ENCODE measurements at regions not wholly inside any gene's neighbourhood (a gene's known extent, or its start where the extent isn't known, plus 50 kb on each side); places are given as distances from the start of the nearest gene placed in this dataset.

GRCh38 chr7:35477609-35478008 is 217.3 kb downstream of the HERPUD2 start:
- Mint-ChIP-seq H3K9me3 (peaks cover 4 to 24% (median 8%) of the 10 kb centered on the region in 6 donors), H3K27me3 (ENCODE audit: low read depth in 3 of 3) (peaks cover 11 to 17% (median 12%) of the 10 kb centered on the region in 3 donors), H3K27ac (no peak overlapping the region), H3K4me1 (no peaks in the 10 kb centered on the region), H3K36me3 (no peaks in the 10 kb centered on the region), H3K4me3 (no peak overlapping the region)
- no peak for DNase-seq

DNA sequence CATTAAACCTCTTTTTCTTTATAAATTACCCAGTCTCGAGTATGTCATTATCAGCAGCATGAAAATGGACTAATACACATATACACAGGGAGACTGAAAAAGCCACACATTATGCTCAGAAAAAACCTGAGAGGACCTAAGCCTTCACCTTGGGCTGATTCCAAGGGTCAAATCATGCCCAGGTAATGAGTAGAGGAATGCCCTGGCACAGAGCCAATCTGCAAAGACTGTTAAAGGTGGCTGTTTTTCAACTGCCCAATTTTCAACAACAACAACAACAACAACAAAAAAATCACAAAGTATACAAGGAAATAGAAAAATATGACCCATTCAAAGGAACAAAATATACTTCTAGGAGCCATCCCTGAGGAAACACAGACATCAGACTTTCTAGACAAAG is 220.2 kb upstream of the TBX20 start:
- Mint-ChIP-seq H3K4me3 (no peak overlapping the region), H3K27me3 (ENCODE audit: low read depth in 3 of 3) (peaks cover 7 to 10% (median 8%) of the 10 kb centered on the region in 3 donors), H3K27ac (no peak overlapping the region), H3K9me3 (peaks cover 4 to 24% (median 8%) of the 10 kb centered on the region in 6 donors), H3K4me1 (no peaks in the 10 kb centered on the region), H3K36me3 (no peaks in the 10 kb centered on the region)
- no peak for DNase-seq

GRCh38 chr7:35468606-35469005 is 214.7 kb upstream of the TBX20 start:
- Mint-ChIP-seq H3K27ac (no peak overlapping the region), H3K4me1 (no peaks in the 10 kb centered on the region), H3K4me3 (no peak overlapping the region), H3K9me3 (no peaks in the 10 kb centered on the region), H3K36me3 (no peaks in the 10 kb centered on the region), H3K27me3 (ENCODE audit: low read depth in 3 of 3) (peaks cover 3 to 11% (median 6%) of the 10 kb centered on the region in 3 donors)
- DNase-seq, result no peak

DNA sequence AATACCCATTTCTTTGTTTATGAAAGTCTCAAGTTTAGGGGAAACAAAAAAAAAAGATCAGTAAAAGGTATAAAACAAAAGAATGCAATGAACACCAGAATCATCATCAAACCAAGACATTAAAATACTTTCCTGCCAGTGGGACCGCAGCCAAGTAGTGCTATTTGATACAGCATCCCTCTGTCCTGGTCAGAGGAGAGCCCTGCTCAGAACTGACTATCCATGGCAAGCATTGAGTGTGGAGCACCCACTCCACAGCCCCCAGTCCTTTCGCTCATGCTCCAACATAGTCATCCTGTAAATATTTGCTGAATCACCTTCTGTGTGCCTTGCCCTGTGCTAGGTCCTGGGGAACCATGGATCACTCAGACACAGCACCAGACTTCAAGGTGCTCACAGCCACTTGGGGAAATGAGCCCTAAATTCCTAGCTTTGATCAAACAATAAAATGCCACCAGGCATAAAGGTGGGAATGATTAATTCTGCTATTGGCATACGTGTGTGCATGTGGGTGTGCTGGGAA is 213.6 kb upstream of the TBX20 start:
- no peak for DNase-seq
- H3K4me1 Mint-ChIP-seq, result no peaks in the 10 kb centered on the region
- H3K27ac Mint-ChIP-seq, result no peak overlapping the region
- no peaks in the 10 kb centered on the region for H3K36me3 Mint-ChIP-seq
- no peak overlapping the region for H3K4me3 Mint-ChIP-seq
- peaks cover 0 to 11% (median 10%) of the 10 kb centered on the region in 3 donors for H3K27me3 Mint-ChIP-seq (ENCODE audit: low read depth in 3 of 3)
- peaks cover 0 to 5% (median 0%) of the 10 kb centered on the region in 6 donors for H3K9me3 Mint-ChIP-seq

DNA sequence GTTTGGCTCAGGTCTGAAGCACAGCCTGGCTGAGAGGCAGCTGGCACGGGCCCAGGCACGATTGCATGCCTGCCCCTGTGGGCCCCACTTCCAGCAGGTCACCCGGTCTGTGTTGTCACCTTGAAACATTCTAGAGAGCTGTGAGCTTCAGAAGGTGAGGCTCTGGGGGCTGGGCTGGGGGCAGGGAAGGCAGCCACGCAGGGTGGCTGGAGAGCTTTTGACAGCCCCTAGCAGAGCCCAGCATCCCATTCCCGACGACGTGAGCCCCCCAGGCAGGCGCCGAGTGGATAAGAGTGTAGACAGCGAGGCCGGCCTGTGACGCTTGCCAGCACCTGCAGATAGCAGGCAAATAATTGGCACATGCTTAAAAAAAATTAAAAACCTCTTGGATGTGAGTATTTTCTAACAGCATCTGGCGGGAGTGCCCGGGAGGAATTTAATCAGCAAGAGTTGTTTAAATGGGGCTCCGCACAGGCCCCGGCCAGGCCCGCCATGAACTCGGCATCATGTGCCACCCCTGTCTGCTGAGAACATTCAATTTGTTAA is 212.0 kb upstream of the TBX20 start:
- H3K27ac Mint-ChIP-seq, result no peak overlapping the region
- H3K4me1 Mint-ChIP-seq, result no peaks in the 10 kb centered on the region
- H3K27me3 Mint-ChIP-seq (ENCODE audit: low read depth in 3 of 3), result peaks cover 0 to 13% (median 11%) of the 10 kb centered on the region in 3 donors
- no peaks in the 10 kb centered on the region for H3K36me3 Mint-ChIP-seq
- H3K4me3 Mint-ChIP-seq, result no peak overlapping the region
- no peak for DNase-seq
- H3K9me3 Mint-ChIP-seq, result peaks cover 0 to 5% (median 0%) of the 10 kb centered on the region in 6 donors

DNA sequence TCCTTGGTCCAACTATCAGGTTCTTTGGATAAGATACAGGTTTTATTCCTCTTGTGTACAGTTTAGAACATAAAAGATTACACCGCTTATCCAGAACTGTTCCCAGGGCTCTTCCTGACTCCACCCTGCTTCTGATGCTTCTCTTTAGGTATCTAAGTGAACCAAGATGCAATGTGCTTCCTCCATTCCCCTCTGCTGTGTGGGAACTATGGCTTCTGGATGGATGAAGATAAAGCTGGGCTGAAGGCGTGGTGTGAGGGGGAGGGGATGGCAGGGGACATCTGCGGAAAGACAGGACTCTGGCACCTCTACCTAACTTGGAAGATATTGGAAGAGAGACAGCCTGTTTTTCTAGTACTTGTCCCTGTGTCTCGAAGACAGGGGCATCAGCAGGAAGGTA is 209.9 kb upstream of the TBX20 start:
- Mint-ChIP-seq H3K4me3 (no peak overlapping the region), H3K9me3 (peaks cover 0 to 6% (median under 1%) of the 10 kb centered on the region in 6 donors), H3K27me3 (ENCODE audit: low read depth in 3 of 3) (peaks cover 0 to 13% (median 13%) of the 10 kb centered on the region in 3 donors), H3K4me1 (no peaks in the 10 kb centered on the region), H3K36me3 (no peaks in the 10 kb centered on the region), H3K27ac (no peak overlapping the region)
- no peak for DNase-seq

GRCh38 chr7:35463176-35463700 is 209.3 kb upstream of the TBX20 start:
- DNase-seq, result no peak
- Mint-ChIP-seq H3K27ac (no peak overlapping the region), H3K4me1 (no peaks in the 10 kb centered on the region), H3K27me3 (ENCODE audit: low read depth in 3 of 3) (peaks cover 2 to 14% (median 13%) of the 10 kb centered on the region in 3 donors), H3K36me3 (no peaks in the 10 kb centered on the region), H3K9me3 (peaks cover 0 to 11% (median 4%) of the 10 kb centered on the region in 6 donors), H3K4me3 (no peak overlapping the region)

- Mint-ChIP-seq H3K4me3 (no peak overlapping the region), H3K36me3 (peaks cover 0 to 3% (median 3%) of the 10 kb centered on the region in 3 donors), H3K9me3 (peaks cover 0 to 9% (median 4%) of the 10 kb centered on the region in 6 donors), H3K4me1 (peaks cover 0 to 2% of the 10 kb centered on the region in 2 donors), H3K27ac (no peak overlapping the region), H3K27me3 (ENCODE audit: low read depth in 3 of 3) (peaks cover 10 to 19% (median 12%) of the 10 kb centered on the region in 3 donors)
- DNase-seq, result no peak
Observed at GRCh38 chr7:35454575-35455385, 200.9 kb upstream of the TBX20 start.

GRCh38 chr7:35450456-35451214 is 196.7 kb upstream of the TBX20 start:
- no peak for DNase-seq
- Mint-ChIP-seq H3K4me3 (no peak overlapping the region), H3K4me1 (peaks cover 0 to 2% of the 10 kb centered on the region in 2 donors), H3K36me3 (peaks cover 0 to 3% (median 0%) of the 10 kb centered on the region in 3 donors), H3K9me3 (peaks cover 0 to 1% (median 0%) of the 10 kb centered on the region in 6 donors), H3K27ac (no peak overlapping the region), H3K27me3 (ENCODE audit: low read depth in 3 of 3) (peaks cover 7 to 16% (median 10%) of the 10 kb centered on the region in 3 donors)

GRCh38 chr7:35448486-35448885 is 194.6 kb upstream of the TBX20 start:
- no peaks in the 10 kb centered on the region for H3K9me3 Mint-ChIP-seq
- no peak overlapping the region for H3K4me3 Mint-ChIP-seq
- no peaks in the 10 kb centered on the region for H3K36me3 Mint-ChIP-seq
- H3K27ac Mint-ChIP-seq, result no peak overlapping the region
- no peaks in the 10 kb centered on the region for H3K4me1 Mint-ChIP-seq
- H3K27me3 Mint-ChIP-seq (ENCODE audit: low read depth in 3 of 3), result peaks cover 7 to 13% (median 7%) of the 10 kb centered on the region in 3 donors
- no peak for DNase-seq

- H3K27me3 Mint-ChIP-seq (ENCODE audit: low read depth in 3 of 3), result peaks cover 5 to 15% (median 7%) of the 10 kb centered on the region in 3 donors
- no peak overlapping the region for H3K4me3 Mint-ChIP-seq
- H3K9me3 Mint-ChIP-seq, result no peaks in the 10 kb centered on the region
- DNase-seq, result no peak
- H3K4me1 Mint-ChIP-seq, result no peaks in the 10 kb centered on the region
- H3K27ac Mint-ChIP-seq, result no peak overlapping the region
- no peaks in the 10 kb centered on the region for H3K36me3 Mint-ChIP-seq
Observed at GRCh38 chr7:35446091-35446490, 192.2 kb upstream of the TBX20 start.

DNA sequence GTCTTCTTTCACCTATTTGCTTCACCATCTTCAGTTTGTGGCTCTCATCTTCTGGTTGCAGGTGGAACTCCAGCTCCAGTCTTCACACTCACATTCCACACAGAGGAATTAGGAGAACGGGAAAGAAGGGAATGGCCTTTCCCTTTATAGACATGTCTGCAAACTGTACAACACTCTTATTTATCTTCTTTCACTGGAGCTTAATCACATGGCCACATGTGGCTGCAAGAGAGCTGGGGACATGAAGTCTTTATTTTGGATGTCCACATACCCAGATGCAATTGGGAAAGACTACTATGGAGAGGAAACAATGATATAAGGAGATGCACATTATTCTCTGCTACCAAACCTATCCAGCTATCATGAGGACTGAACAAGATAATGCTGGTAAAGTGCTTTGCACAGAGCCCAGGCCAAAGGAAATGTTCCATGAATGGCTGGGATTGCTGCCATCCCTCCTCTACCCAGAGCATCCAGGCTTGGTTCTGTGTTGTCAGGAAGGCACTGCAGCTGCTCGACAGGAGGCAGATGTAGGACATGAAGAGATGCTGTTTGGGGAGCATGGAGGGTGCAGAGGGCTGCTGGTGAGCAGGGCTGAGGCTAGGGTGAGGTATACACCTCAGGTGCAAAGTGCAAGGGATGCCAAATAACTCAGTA is 183.8 kb upstream of the TBX20 start:
- DNase-seq, result no peak
- Mint-ChIP-seq H3K4me1 (no peaks in the 10 kb centered on the region), H3K4me3 (no peak overlapping the region), H3K27ac (no peak overlapping the region), H3K36me3 (no peaks in the 10 kb centered on the region), H3K27me3 (ENCODE audit: low read depth in 3 of 3) (peaks cover 3 to 10% (median 6%) of the 10 kb centered on the region in 3 donors), H3K9me3 (no peaks in the 10 kb centered on the region)

DNA sequence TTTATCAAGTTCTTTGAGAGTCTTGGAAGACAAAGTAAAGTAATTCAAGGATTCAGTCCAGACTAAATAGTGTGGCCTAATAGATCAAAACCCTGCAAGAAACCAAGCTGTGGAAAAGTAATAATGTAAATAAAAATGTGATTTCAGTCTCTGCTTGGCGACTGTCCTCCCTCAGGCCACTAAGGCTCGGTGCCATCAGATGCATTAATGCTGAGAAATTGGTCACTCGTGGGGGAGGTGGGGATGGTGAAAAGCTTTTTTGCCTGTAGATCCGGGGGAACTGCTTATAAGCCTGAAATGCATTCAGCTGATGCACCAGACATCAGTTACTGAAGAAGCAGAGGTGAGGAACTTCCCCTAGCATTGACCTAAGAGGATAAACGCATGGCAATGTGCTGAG is 182.6 kb upstream of the TBX20 start:
- H3K27me3 Mint-ChIP-seq (ENCODE audit: low read depth in 3 of 3), result peaks cover 2 to 5% (median 4%) of the 10 kb centered on the region in 3 donors
- H3K4me1 Mint-ChIP-seq, result no peaks in the 10 kb centered on the region
- DNase-seq, result no peak
- no peak overlapping the region for H3K27ac Mint-ChIP-seq
- H3K4me3 Mint-ChIP-seq, result no peak overlapping the region
- H3K9me3 Mint-ChIP-seq, result no peaks in the 10 kb centered on the region
- no peaks in the 10 kb centered on the region for H3K36me3 Mint-ChIP-seq
